ENCODE measurements at regions not wholly inside any gene's neighbourhood (a gene's known extent, or its start where the extent isn't known, plus 50 kb on each side); places are given as distances from the start of the nearest gene placed in this dataset.

DNA sequence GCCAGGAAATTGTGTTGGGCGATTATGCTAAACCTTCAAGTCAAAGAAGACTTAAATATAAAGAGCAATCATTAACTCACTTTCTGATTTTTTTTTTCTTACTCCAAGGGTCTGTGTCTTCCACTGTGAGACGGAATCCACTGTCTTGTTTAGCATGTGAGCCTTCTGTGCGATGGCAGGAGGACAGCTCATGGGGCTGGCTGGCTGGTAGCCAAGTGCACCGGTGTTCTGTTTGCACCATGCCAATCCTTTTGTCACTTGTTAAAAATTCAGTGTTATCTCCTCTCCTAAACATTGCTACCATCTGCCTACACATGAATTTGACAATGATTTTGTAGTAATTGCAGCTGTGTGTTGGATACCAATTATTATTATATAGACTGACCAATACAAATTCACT, 1056.3 kb upstream of the IGFBP7 start:
- WGBS (ENCODE audit: low lambda C conversion rate): 10% methylated on average over 4 of the region's 4 CpGs

More for the DNA sequence above, 1056.3 kb upstream of the IGFBP7 start:
- FAIRE-seq: no peak
- ChIA-PET CTCF (ENCODE audit: low intra/inter-chr PET ratio, low total read pairs) (no interaction called here), POLR2A (no interaction called here)
- Histone ChIP-seq H3K4me2 (ENCODE audit: low read depth, low read length) (no peak overlapping the region), H3K4me1 (ENCODE audit: insufficient read depth, low read length) (no peaks in the 10 kb centered on the region), H3K9ac (ENCODE audit: insufficient read depth, low read depth, low read length) (no peak overlapping the region), H3K9me3 (ENCODE audit: low read length) (peaks cover 52% of the 10 kb centered on the region), H3K4me3 (replicated peaks in 1 of 3; ENCODE audit: insufficient read depth in 1 of 3, low read depth in 2 of 3, low read length in 3 of 3) (no peak overlapping the region), H2AFZ (ENCODE audit: low read length) (no peak overlapping the region), H3K36me3 (replicated peaks in 1 of 2; ENCODE audit: control insufficient read depth in 1 of 2, insufficient read depth in 2 of 2, low read length in 2 of 2) (no peaks in the 10 kb centered on the region), H3K27ac (ENCODE audit: extremely low read length, insufficient read depth, low read length) (no peak overlapping the region), H4K20me1 (ENCODE audit: insufficient read depth, low read length) (no peaks in the 10 kb centered on the region), H3K79me2 (ENCODE audit: insufficient read depth, low read length) (no peaks in the 10 kb centered on the region), H3K27me3 (ENCODE audit: control insufficient read depth in 1 of 2, insufficient read depth in 2 of 2, low read length in 2 of 2) (no peaks in the 10 kb centered on the region; a peak in 1 of 5 replicates)
- TF ChIP-seq AGO2 (optimal IDR thresholded peaks at IDR 0.05; ENCODE audit: low read depth, low read length): no peak
- no peak for TF ChIP-seq BHLHE40 (IDR thresholded peaks at IDR 0.05; ENCODE audit: low read length)
- no peak for TF ChIP-seq PAX8 (CRISPR knock-in tag; IDR thresholded peaks at IDR 0.05; ENCODE audit: borderline replicate concordance)
- TF ChIP-seq, protein P1, sequence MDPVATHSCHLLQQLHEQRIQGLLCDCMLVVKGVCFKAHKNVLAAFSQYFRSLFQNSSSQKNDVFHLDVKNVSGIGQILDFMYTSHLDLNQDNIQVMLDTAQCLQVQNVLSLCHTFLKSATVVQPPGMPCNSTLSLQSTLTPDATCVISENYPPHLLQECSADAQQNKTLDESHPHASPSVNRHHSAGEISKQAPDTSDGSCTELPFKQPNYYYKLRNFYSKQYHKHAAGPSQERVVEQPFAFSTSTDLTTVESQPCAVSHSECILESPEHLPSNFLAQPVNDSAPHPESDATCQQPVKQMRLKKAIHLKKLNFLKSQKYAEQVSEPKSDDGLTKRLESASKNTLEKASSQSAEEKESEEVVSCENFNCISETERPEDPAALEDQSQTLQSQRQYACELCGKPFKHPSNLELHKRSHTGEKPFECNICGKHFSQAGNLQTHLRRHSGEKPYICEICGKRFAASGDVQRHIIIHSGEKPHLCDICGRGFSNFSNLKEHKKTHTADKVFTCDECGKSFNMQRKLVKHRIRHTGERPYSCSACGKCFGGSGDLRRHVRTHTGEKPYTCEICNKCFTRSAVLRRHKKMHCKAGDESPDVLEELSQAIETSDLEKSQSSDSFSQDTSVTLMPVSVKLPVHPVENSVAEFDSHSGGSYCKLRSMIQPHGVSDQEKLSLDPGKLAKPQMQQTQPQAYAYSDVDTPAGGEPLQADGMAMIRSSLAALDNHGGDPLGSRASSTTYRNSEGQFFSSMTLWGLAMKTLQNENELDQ (CRISPR knock-in tag; IDR thresholded peaks at IDR 0.05; ENCODE audit: borderline replicate concordance): no peak
- TF ChIP-seq JARID2 (CRISPR knock-in tag; IDR thresholded peaks at IDR 0.05; ENCODE audit: insufficient replicate concordance): no peak
- TF ChIP-seq, protein P2, sequence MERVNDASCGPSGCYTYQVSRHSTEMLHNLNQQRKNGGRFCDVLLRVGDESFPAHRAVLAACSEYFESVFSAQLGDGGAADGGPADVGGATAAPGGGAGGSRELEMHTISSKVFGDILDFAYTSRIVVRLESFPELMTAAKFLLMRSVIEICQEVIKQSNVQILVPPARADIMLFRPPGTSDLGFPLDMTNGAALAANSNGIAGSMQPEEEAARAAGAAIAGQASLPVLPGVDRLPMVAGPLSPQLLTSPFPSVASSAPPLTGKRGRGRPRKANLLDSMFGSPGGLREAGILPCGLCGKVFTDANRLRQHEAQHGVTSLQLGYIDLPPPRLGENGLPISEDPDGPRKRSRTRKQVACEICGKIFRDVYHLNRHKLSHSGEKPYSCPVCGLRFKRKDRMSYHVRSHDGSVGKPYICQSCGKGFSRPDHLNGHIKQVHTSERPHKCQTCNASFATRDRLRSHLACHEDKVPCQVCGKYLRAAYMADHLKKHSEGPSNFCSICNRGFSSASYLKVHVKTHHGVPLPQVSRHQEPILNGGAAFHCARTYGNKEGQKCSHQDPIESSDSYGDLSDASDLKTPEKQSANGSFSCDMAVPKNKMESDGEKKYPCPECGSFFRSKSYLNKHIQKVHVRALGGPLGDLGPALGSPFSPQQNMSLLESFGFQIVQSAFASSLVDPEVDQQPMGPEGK (CRISPR knock-in tag; IDR thresholded peaks at IDR 0.05): no peak
- TF ChIP-seq KDM4B (CRISPR knock-in tag; IDR thresholded peaks at IDR 0.05): no peak
- no peak for TF ChIP-seq TAF15 (IDR thresholded peaks at IDR 0.05; ENCODE audit: low read depth, low read length, poor library complexity, severe bottlenecking)
- no peak for TF ChIP-seq ZNF333 (CRISPR knock-in tag; IDR thresholded peaks at IDR 0.05; ENCODE audit: borderline replicate concordance)
- no peak for TF ChIP-seq CENPX (CRISPR knock-in tag; IDR thresholded peaks at IDR 0.05)
- TF ChIP-seq, protein P3, sequence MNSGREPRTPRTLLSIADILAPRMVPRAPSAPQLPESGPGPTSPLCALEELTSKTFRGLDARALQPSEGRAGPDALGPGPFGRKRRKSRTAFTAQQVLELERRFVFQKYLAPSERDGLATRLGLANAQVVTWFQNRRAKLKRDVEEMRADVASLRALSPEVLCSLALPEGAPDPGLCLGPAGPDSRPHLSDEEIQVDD (CRISPR knock-in tag; IDR thresholded peaks at IDR 0.05; ENCODE audit: borderline replicate concordance): no peak
- TF ChIP-seq, protein P4, sequence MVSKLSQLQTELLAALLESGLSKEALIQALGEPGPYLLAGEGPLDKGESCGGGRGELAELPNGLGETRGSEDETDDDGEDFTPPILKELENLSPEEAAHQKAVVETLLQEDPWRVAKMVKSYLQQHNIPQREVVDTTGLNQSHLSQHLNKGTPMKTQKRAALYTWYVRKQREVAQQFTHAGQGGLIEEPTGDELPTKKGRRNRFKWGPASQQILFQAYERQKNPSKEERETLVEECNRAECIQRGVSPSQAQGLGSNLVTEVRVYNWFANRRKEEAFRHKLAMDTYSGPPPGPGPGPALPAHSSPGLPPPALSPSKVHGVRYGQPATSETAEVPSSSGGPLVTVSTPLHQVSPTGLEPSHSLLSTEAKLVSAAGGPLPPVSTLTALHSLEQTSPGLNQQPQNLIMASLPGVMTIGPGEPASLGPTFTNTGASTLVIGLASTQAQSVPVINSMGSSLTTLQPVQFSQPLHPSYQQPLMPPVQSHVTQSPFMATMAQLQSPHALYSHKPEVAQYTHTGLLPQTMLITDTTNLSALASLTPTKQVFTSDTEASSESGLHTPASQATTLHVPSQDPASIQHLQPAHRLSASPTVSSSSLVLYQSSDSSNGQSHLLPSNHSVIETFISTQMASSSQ (IDR thresholded peaks at IDR 0.05; ENCODE audit: low read depth): no peak
- TF ChIP-seq, protein P4 (CRISPR knock-in tag; IDR thresholded peaks at IDR 0.05; ENCODE audit: borderline replicate concordance): no peak
- no peak for ATAC-seq
- BruUV-seq (replicated peaks): no TSS peak
- intact Hi-C loops (cut with micrococcal nuclease; ENCODE audit: unreplicated experiment): no loop called here
- in situ Hi-C loops (cut with HindIII; ENCODE audit: extremely low pct_ligation_motif_present, low pct_unique_long_range_greater_than_20kb): no loop called here
- no peak for DNase-seq (ENCODE audit: low spot score)

Data from HepG2 (cell line).